ENCODE measurements at regions not wholly inside any gene's neighbourhood (a gene's known extent, or its start where the extent isn't known, plus 50 kb on each side); places are given as distances from the start of the nearest gene placed in this dataset.

DNA sequence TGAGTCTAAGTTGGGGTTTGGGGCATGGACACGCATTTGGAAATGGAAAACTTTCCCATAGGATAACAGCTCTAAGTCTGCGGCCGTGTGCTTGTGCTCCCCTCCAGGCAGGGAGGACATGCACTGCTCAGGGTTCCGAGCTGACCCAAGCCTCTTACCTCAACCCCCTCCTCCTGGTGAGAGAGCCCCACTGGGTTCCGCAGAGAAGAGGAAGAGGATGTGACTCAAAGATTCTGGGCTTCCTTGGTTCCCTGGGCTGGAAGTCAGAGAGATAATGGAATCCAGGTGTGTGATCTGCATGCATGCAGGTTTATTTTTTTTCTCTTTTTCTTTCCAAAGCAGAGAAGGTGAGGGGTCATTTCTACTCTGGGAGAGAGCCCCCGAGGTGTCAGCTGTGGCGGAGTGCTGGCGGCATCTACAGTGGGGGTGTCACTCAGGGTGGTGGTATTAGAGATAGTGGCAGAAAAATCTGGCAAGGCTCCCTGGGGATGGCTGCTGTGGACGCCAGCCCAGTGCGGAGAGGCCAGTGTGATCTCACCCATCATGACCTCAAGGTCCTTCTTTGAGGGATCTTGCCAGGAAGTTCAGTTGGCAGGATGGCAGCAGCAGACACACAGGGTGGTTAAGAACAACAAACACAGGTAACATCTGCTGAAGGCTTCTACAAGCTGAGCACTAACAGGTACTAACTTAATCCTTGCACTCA, 168.7 kb upstream of the HAND2 start:
- TF ChIP-seq, protein P1, sequence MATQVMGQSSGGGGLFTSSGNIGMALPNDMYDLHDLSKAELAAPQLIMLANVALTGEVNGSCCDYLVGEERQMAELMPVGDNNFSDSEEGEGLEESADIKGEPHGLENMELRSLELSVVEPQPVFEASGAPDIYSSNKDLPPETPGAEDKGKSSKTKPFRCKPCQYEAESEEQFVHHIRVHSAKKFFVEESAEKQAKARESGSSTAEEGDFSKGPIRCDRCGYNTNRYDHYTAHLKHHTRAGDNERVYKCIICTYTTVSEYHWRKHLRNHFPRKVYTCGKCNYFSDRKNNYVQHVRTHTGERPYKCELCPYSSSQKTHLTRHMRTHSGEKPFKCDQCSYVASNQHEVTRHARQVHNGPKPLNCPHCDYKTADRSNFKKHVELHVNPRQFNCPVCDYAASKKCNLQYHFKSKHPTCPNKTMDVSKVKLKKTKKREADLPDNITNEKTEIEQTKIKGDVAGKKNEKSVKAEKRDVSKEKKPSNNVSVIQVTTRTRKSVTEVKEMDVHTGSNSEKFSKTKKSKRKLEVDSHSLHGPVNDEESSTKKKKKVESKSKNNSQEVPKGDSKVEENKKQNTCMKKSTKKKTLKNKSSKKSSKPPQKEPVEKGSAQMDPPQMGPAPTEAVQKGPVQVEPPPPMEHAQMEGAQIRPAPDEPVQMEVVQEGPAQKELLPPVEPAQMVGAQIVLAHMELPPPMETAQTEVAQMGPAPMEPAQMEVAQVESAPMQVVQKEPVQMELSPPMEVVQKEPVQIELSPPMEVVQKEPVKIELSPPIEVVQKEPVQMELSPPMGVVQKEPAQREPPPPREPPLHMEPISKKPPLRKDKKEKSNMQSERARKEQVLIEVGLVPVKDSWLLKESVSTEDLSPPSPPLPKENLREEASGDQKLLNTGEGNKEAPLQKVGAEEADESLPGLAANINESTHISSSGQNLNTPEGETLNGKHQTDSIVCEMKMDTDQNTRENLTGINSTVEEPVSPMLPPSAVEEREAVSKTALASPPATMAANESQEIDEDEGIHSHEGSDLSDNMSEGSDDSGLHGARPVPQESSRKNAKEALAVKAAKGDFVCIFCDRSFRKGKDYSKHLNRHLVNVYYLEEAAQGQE (IDR thresholded peaks at IDR 0.05; ENCODE audit: insufficient read depth in 1 of 2, low read depth in 2 of 2, low read length in 2 of 2): no peak
- no peak for TF ChIP-seq SIN3A (IDR thresholded peaks at IDR 0.05; ENCODE audit: borderline replicate concordance, insufficient read depth, low read length)
- TF ChIP-seq FOXP2 (optimal IDR thresholded peaks at IDR 0.05; ENCODE audit: borderline replicate concordance, extremely low read depth, extremely low read length, insufficient read depth): no peak
- no peak for TF ChIP-seq TAF1 (IDR thresholded peaks at IDR 0.05; ENCODE audit: borderline replicate concordance, insufficient read depth, low read length)
- TF ChIP-seq POLR2AphosphoS5 (IDR thresholded peaks at IDR 0.05; ENCODE audit: low read depth, low read length): no peak

DNA sequence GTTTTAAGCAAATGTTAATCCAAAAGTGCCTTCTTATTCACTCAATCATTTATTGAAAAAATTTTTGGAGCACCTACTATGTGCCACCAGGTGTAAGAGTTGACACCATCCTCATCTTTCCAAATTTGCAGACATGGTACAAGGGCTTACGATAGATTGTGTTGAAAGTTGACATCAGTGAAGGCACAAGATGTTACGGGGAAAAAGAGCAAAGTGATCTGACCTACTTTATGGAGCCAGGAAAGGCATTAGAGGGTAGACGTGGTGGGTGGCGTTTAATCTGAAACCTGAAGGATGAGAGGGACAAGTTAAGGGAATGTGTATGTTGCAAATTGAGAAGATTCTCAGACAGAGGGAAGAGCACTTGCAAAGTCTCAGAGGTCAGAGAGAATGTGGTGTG, 167.8 kb upstream of the HAND2 start:
- TF ChIP-seq POLR2AphosphoS5 (IDR thresholded peaks at IDR 0.05; ENCODE audit: low read depth, low read length) (no peak), TAF1 (IDR thresholded peaks at IDR 0.05; ENCODE audit: borderline replicate concordance, insufficient read depth, low read length) (no peak), SIN3A (IDR thresholded peaks at IDR 0.05; ENCODE audit: borderline replicate concordance, insufficient read depth, low read length) (no peak), FOXP2 (optimal IDR thresholded peaks at IDR 0.05; ENCODE audit: borderline replicate concordance, extremely low read depth, extremely low read length, insufficient read depth) (no peak)
- TF ChIP-seq, protein P1 (IDR thresholded peaks at IDR 0.05; ENCODE audit: insufficient read depth in 1 of 2, low read depth in 2 of 2, low read length in 2 of 2): no peak

DNA sequence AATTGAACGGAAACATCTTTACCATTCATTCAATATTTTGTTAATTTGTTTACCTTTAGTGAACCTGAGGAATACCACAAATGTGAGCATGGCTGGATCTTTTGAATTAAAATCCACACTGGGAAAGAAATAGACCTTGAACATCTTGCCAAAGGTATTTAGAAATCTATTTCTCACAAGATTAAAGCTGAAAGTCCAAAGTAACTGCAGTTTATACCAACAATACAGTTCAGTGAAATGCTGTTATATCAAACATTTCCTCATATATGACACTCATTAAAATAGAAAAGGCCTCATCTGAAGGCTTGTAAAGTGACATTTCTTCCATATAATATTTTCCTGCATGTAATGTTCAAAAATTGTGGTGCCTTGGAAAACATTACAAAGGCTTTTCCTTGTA, 166.5 kb upstream of the HAND2 start:
- no peak for TF ChIP-seq SIN3A (IDR thresholded peaks at IDR 0.05; ENCODE audit: borderline replicate concordance, insufficient read depth, low read length)
- no peak for TF ChIP-seq TAF1 (IDR thresholded peaks at IDR 0.05; ENCODE audit: borderline replicate concordance, insufficient read depth, low read length)
- TF ChIP-seq FOXP2 (optimal IDR thresholded peaks at IDR 0.05; ENCODE audit: borderline replicate concordance, extremely low read depth, extremely low read length, insufficient read depth): no peak
- no peak for TF ChIP-seq POLR2AphosphoS5 (IDR thresholded peaks at IDR 0.05; ENCODE audit: low read depth, low read length)
- TF ChIP-seq, protein P1 (IDR thresholded peaks at IDR 0.05; ENCODE audit: insufficient read depth in 1 of 2, low read depth in 2 of 2, low read length in 2 of 2): no peak

DNA sequence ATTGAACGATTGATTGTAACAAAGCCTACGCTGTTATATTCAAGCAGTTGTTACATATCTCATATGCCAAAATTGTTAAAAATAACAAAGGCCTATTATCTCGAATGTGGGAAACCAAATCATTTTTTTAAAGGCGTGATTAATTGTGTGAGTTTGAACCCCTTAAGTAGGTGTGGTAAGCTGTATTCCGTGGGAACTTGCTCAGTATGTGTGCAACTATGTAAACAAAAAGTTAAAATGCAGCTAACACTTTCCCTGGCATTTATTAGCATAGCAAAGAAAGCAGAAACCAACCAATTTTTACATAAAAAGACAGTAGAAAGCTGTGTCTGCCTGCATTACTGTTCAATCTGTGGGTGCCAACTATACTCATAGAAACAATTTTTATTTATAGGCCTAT, 166.0 kb upstream of the HAND2 start:
- TF ChIP-seq, protein P1 (IDR thresholded peaks at IDR 0.05; ENCODE audit: insufficient read depth in 1 of 2, low read depth in 2 of 2, low read length in 2 of 2): no peak
- TF ChIP-seq TAF1 (IDR thresholded peaks at IDR 0.05; ENCODE audit: borderline replicate concordance, insufficient read depth, low read length) (no peak), SIN3A (IDR thresholded peaks at IDR 0.05; ENCODE audit: borderline replicate concordance, insufficient read depth, low read length) (no peak), FOXP2 (optimal IDR thresholded peaks at IDR 0.05; ENCODE audit: borderline replicate concordance, extremely low read depth, extremely low read length, insufficient read depth) (no peak), POLR2AphosphoS5 (IDR thresholded peaks at IDR 0.05; ENCODE audit: low read depth, low read length) (no peak)

All from PFSK-1 (cell line).